HepG2 (cell line): ENCODE measurements at regions not wholly inside any gene's neighbourhood (a gene's known extent, or its start where the extent isn't known, plus 50 kb on each side); places are given as distances from the start of the nearest gene placed in this dataset.

Source experiments
- DPF2 ChIP-seq: sonication (generic); formaldehyde crosslinking; IDR thresholded peaks from 2 replicates; pipeline ENCODE4 v1.4.0; 2020; ENCODE audit warnings: mild to moderate bottlenecking, low read depth, missing genetic modification reagents, borderline replicate concordance
- GFI1 ChIP-seq: sonication (generic); formaldehyde crosslinking; IDR thresholded peaks from 2 replicates; pipeline ENCODE4 v1.5.0; 2020; ENCODE audit warnings: missing genetic modification reagents, mild to moderate bottlenecking, borderline replicate concordance
- MEIS1 ChIP-seq: sonication (generic); formaldehyde crosslinking; IDR thresholded peaks from 2 replicates; pipeline ENCODE4 v1.9.0; 2021; ENCODE audit warnings: mild to moderate bottlenecking, missing genetic modification reagents, moderate library complexity, borderline replicate concordance
- PITX1 ChIP-seq: sonication (generic); formaldehyde crosslinking; IDR thresholded peaks from 2 replicates; pipeline ENCODE4 v1.5.1; 2020; ENCODE audit warnings: mild to moderate bottlenecking, missing genetic modification reagents
- POLR2G ChIP-seq: fragments of 200-400 bp; formaldehyde crosslinking; IDR thresholded peaks from 2 replicates; pipeline ENCODE4 v1.6.1; 2018; ENCODE audit warnings: mild to moderate bottlenecking, low read depth, low read length, moderate library complexity
- SMAD9 ChIP-seq: sonication (generic); formaldehyde crosslinking; IDR thresholded peaks from 2 replicates; pipeline ENCODE4 v1.5.1; 2020; ENCODE audit warnings: mild to moderate bottlenecking, missing genetic modification reagents
- ZNF121 ChIP-seq: sonication (generic); formaldehyde crosslinking; IDR thresholded peaks from 2 replicates; pipeline ENCODE4 v1.5.0; 2020; ENCODE audit warnings: mild to moderate bottlenecking, missing genetic modification reagents
- ZNF253 ChIP-seq: sonication (generic); formaldehyde crosslinking; IDR thresholded peaks from 2 replicates; pipeline ENCODE4 v1.8.0; 2022; ENCODE audit warnings: mild to moderate bottlenecking, missing genetic modification reagents, borderline replicate concordance
- ZNF772 ChIP-seq: sonication (generic); formaldehyde crosslinking; IDR thresholded peaks from 2 replicates; pipeline ENCODE4 v1.5.0; 2020; ENCODE audit warnings: mild to moderate bottlenecking, missing genetic modification reagents
- ZNF816 ChIP-seq: sonication (generic); formaldehyde crosslinking; IDR thresholded peaks from 2 replicates; pipeline ENCODE4 v1.8.0; 2022; ENCODE audit warnings: missing genetic modification reagents, mild to moderate bottlenecking, borderline replicate concordance
- TF ChIP-seq, protein P1 (sequence below): sonication (generic); formaldehyde crosslinking; IDR thresholded peaks from 2 replicates; pipeline ENCODE4 v1.8.1; 2023; ENCODE audit warnings: mild to moderate bottlenecking, missing genetic modification reagents
- TF ChIP-seq, protein P2 (sequence below), 2 experiments: sonication (generic) in 1 of 2; formaldehyde crosslinking in 1 of 2; IDR thresholded peaks; 2 replicates each; pipeline versions ENCODE4 v1.4.0 to v1.6.1; 2018 to 2020; ENCODE audit warnings: missing genetic modification reagents in 2 of 2, borderline replicate concordance in 1 of 2, low read depth in 1 of 2, mild to moderate bottlenecking in 1 of 2, missing biosample characterization in 1 of 2
- TF ChIP-seq, protein P3 (sequence below): sonication (generic); formaldehyde crosslinking; IDR thresholded peaks from 2 replicates; pipeline ENCODE4 v1.4.0; 2020; ENCODE audit warnings: mild to moderate bottlenecking, missing genetic modification reagents
- TF ChIP-seq, protein P4 (sequence below): sonication (generic); formaldehyde crosslinking; IDR thresholded peaks from 2 replicates; pipeline ENCODE4 v1.5.1; 2020; ENCODE audit warnings: mild to moderate bottlenecking, moderate library complexity, missing genetic modification reagents
- TF ChIP-seq, protein P5 (sequence below): conservative IDR thresholded peaks from 2 replicates; pipeline ENCODE4 v1.6.1; 2018; ENCODE audit warnings: missing genetic modification reagents

DNA sequence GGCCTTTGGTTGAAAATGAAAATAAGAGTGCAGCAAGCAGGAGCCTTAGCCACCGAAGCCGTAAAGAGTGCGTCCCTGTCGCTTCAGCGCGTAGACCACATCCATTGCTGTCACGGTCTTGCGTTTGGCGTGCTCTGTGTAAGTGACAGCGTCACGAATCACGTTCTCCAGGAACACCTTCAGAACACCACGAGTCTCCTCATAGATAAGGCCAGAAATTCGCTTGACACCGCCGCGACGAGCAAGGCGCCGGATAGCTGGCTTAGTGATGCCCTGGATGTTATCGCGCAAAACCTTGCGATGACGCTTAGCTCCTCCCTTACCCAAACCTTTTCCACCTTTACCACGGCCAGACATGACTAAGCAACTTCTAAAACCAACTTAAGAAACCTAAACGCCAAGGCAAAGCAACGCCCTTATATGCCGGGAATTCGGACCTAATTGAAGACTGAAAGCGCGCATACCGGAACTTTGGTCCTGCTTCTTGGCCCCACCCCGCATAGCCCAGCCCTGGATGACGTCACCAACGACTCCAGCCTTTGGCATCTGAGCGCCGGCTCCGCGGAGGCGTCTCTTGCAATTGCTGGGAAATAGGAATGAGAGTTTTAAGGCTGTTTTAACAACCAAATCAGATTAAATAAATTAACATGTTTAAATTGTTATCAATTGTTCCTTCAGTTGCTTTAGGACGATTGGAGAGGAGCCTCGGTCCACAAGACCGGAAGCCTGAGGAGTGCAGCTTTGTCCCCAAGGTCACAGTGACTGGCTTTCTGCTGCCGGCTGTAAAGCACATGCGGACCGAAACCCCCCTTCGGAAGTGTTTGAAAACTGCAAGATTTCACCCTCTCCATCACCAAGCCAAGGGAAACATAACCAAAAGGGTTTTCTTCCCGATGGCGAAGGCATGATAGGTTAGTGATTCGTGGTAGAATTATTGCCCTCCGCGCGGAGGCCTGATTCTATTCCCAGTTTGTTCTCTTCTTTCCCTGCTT is 79.6 kb upstream of the BTN3A2 start (continued):
- TF ChIP-seq ZNF816 (CRISPR knock-in tag) (peak; percentile 87), GFI1 (peak; percentile 89), DPF2 (CRISPR knock-in tag) (0 out of 2 replicates have a peak, but pooled peaks have one; percentile 18), ZNF772 (CRISPR knock-in tag) (peak; percentile 82), PITX1 (CRISPR knock-in tag) (no peak), ZNF121 (no peak; the same call in none of the 2 replicates), ZNF253 (CRISPR knock-in tag) (no peak; the same call in 1 of the 2 replicates), MEIS1 (CRISPR knock-in tag) (peak; percentile 60; the same call in 1 of the 2 replicates), SMAD9 (no peak), POLR2G (peak; percentile 92)
- TF ChIP-seq, protein P1, sequence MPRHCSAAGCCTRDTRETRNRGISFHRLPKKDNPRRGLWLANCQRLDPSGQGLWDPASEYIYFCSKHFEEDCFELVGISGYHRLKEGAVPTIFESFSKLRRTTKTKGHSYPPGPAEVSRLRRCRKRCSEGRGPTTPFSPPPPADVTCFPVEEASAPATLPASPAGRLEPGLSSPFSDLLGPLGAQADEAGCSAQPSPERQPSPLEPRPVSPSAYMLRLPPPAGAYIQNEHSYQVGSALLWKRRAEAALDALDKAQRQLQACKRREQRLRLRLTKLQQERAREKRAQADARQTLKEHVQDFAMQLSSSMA (CRISPR knock-in tag): peak; percentile 65; the same call in 1 of the 2 replicates
- TF ChIP-seq, protein P2, sequence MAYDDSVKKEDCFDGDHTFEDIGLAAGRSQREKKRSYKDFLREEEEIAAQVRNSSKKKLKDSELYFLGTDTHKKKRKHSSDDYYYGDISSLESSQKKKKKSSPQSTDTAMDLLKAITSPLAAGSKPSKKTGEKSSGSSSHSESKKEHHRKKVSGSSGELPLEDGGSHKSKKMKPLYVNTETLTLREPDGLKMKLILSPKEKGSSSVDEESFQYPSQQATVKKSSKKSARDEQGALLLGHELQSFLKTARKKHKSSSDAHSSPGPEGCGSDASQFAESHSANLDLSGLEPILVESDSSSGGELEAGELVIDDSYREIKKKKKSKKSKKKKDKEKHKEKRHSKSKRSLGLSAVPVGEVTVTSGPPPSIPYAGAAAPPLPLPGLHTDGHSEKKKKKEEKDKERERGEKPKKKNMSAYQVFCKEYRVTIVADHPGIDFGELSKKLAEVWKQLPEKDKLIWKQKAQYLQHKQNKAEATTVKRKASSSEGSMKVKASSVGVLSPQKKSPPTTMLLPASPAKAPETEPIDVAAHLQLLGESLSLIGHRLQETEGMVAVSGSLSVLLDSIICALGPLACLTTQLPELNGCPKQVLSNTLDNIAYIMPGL (CRISPR knock-in tag; IDR thresholded peaks at IDR 0.05; ENCODE audit: borderline replicate concordance in 1 of 2, low read depth in 1 of 2): peak; percentile 89 to 97
- TF ChIP-seq, protein P3, sequence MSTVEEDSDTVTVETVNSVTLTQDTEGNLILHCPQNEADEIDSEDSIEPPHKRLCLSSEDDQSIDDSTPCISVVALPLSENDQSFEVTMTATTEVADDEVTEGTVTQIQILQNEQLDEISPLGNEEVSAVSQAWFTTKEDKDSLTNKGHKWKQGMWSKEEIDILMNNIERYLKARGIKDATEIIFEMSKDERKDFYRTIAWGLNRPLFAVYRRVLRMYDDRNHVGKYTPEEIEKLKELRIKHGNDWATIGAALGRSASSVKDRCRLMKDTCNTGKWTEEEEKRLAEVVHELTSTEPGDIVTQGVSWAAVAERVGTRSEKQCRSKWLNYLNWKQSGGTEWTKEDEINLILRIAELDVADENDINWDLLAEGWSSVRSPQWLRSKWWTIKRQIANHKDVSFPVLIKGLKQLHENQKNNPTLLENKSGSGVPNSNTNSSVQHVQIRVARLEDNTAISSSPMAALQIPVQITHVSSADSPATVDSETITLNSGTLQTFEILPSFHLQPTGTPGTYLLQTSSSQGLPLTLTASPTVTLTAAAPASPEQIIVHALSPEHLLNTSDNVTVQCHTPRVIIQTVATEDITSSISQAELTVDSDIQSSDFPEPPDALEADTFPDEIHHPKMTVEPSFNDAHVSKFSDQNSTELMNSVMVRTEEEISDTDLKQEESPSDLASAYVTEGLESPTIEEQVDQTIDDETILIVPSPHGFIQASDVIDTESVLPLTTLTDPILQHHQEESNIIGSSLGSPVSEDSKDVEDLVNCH (CRISPR knock-in tag): no peak
- TF ChIP-seq, protein P4, sequence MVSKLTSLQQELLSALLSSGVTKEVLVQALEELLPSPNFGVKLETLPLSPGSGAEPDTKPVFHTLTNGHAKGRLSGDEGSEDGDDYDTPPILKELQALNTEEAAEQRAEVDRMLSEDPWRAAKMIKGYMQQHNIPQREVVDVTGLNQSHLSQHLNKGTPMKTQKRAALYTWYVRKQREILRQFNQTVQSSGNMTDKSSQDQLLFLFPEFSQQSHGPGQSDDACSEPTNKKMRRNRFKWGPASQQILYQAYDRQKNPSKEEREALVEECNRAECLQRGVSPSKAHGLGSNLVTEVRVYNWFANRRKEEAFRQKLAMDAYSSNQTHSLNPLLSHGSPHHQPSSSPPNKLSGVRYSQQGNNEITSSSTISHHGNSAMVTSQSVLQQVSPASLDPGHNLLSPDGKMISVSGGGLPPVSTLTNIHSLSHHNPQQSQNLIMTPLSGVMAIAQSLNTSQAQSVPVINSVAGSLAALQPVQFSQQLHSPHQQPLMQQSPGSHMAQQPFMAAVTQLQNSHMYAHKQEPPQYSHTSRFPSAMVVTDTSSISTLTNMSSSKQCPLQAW (CRISPR knock-in tag): peak; percentile 85; the same call in 1 of the 2 replicates
- TF ChIP-seq, protein P5, sequence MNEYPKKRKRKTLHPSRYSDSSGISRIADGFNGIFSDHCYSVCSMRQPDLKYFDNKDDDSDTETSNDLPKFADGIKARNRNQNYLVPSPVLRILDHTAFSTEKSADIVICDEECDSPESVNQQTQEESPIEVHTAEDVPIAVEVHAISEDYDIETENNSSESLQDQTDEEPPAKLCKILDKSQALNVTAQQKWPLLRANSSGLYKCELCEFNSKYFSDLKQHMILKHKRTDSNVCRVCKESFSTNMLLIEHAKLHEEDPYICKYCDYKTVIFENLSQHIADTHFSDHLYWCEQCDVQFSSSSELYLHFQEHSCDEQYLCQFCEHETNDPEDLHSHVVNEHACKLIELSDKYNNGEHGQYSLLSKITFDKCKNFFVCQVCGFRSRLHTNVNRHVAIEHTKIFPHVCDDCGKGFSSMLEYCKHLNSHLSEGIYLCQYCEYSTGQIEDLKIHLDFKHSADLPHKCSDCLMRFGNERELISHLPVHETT: 0 out of 2 replicates have a peak, but pooled peaks have one; percentile 10
